ENCODE measurements at regions not wholly inside any gene's neighbourhood (a gene's known extent, or its start where the extent isn't known, plus 50 kb on each side); places are given as distances from the start of the nearest gene placed in this dataset.

- no peaks in the 10 kb centered on the region for H3F3A ChIP-seq (ENCODE audit: low read depth)
- H2AFZ ChIP-seq (replicated peaks): no peak overlapping the region
- no peak overlapping the region for H3K4me3 ChIP-seq
- Mint-ChIP-seq H3K4me3 (no peak overlapping the region), H3K27me3 (ENCODE audit: insufficient read depth, low read depth) (peaks cover 2% of the 10 kb centered on the region), H3K27ac (no peak overlapping the region), H3K9me3 (no peaks in the 10 kb centered on the region), H3K4me1 (peaks cover 11% of the 10 kb centered on the region), H3K36me3 (no peaks in the 10 kb centered on the region)
- H3K36me3 ChIP-seq: no peaks in the 10 kb centered on the region
- H4K20me1 ChIP-seq (ENCODE audit: low read depth): no peaks in the 10 kb centered on the region
- H3K79me2 ChIP-seq (ENCODE audit: low read depth): no peaks in the 10 kb centered on the region
- H3K27me3 ChIP-seq: no peaks in the 10 kb centered on the region
- H3K9me3 ChIP-seq (ENCODE audit: low read depth): no peaks in the 10 kb centered on the region
- H3K4me1 ChIP-seq: no peaks in the 10 kb centered on the region
- H3K4me2 ChIP-seq: no peak overlapping the region
- TF ChIP-seq CTCF (IDR thresholded peaks at IDR 0.05) (no peak), EZH2phosphoT487 (IDR thresholded peaks at IDR 0.05) (no peak), EZH2 (IDR thresholded peaks at IDR 0.05) (no peak)
- no peak overlapping the region for H3K27ac ChIP-seq
- DNase-seq (ENCODE audit: low spot score): no peak
- H3K9ac ChIP-seq: no peak overlapping the region
These were observed 157.5 kb upstream of the FERD3L start for GRCh38 chr7:19302731-19303130.

- H3K79me2 ChIP-seq (ENCODE audit: low read depth): no peaks in the 10 kb centered on the region
- no peak overlapping the region for H2AFZ ChIP-seq (replicated peaks)
- H3K4me2 ChIP-seq: no peak overlapping the region
- Mint-ChIP-seq H3K27ac (no peak overlapping the region), H3K4me3 (no peak overlapping the region), H3K27me3 (ENCODE audit: insufficient read depth, low read depth) (no peaks in the 10 kb centered on the region), H3K9me3 (no peaks in the 10 kb centered on the region), H3K36me3 (no peaks in the 10 kb centered on the region), H3K4me1 (peaks cover 17% of the 10 kb centered on the region)
- H3K36me3 ChIP-seq: no peaks in the 10 kb centered on the region
- no peaks in the 10 kb centered on the region for H4K20me1 ChIP-seq (ENCODE audit: low read depth)
- no peaks in the 10 kb centered on the region for H3K4me1 ChIP-seq
- H3K9ac ChIP-seq: no peak overlapping the region
- H3K27me3 ChIP-seq: no peaks in the 10 kb centered on the region
- DNase-seq (ENCODE audit: low spot score): no peak
- TF ChIP-seq CTCF (IDR thresholded peaks at IDR 0.05): no peak
- TF ChIP-seq EZH2phosphoT487 (IDR thresholded peaks at IDR 0.05): no peak
- no peak for TF ChIP-seq EZH2 (IDR thresholded peaks at IDR 0.05)
- H3K27ac ChIP-seq: no peak overlapping the region
- H3K9me3 ChIP-seq (ENCODE audit: low read depth): no peaks in the 10 kb centered on the region
- H3K4me3 ChIP-seq: no peak overlapping the region
- H3F3A ChIP-seq (ENCODE audit: low read depth): no peaks in the 10 kb centered on the region
These were observed 151.4 kb upstream of the FERD3L start for GRCh38 chr7:19296617-19297016.

- Histone ChIP-seq H3F3A (ENCODE audit: low read depth) (no peaks in the 10 kb centered on the region), H3K4me2 (no peak overlapping the region), H3K79me2 (ENCODE audit: low read depth) (no peaks in the 10 kb centered on the region), H3K27ac (no peak overlapping the region), H3K27me3 (no peaks in the 10 kb centered on the region), H3K4me3 (no peak overlapping the region), H2AFZ (replicated peaks) (no peak overlapping the region), H3K36me3 (no peaks in the 10 kb centered on the region), H3K4me1 (no peaks in the 10 kb centered on the region), H3K9ac (no peak overlapping the region), H4K20me1 (ENCODE audit: low read depth) (no peaks in the 10 kb centered on the region), H3K9me3 (ENCODE audit: low read depth) (no peaks in the 10 kb centered on the region)
- peaks cover 14% of the 10 kb centered on the region for H3K4me1 Mint-ChIP-seq
- no peaks in the 10 kb centered on the region for H3K27me3 Mint-ChIP-seq (ENCODE audit: insufficient read depth, low read depth)
- H3K9me3 Mint-ChIP-seq: no peaks in the 10 kb centered on the region
- no peak for DNase-seq (ENCODE audit: low spot score)
- no peaks in the 10 kb centered on the region for H3K36me3 Mint-ChIP-seq
- H3K4me3 Mint-ChIP-seq: no peak overlapping the region
- H3K27ac Mint-ChIP-seq: no peak overlapping the region
- TF ChIP-seq EZH2 (IDR thresholded peaks at IDR 0.05): no peak
- no peak for TF ChIP-seq EZH2phosphoT487 (IDR thresholded peaks at IDR 0.05)
- no peak for TF ChIP-seq CTCF (IDR thresholded peaks at IDR 0.05)
These were observed 150.2 kb upstream of the FERD3L start for GRCh38 chr7:19295376-19295775.

GRCh38 chr7:19294619-19295018 lies 149.4 kb upstream of the FERD3L start:
- peaks cover 14% of the 10 kb centered on the region for H3K4me1 Mint-ChIP-seq
- no peak for TF ChIP-seq EZH2phosphoT487 (IDR thresholded peaks at IDR 0.05)
- no peaks in the 10 kb centered on the region for H3K27me3 Mint-ChIP-seq (ENCODE audit: insufficient read depth, low read depth)
- Histone ChIP-seq H3K9ac (no peak overlapping the region), H3F3A (ENCODE audit: low read depth) (no peaks in the 10 kb centered on the region), H3K27ac (no peak overlapping the region), H3K36me3 (no peaks in the 10 kb centered on the region), H4K20me1 (ENCODE audit: low read depth) (no peaks in the 10 kb centered on the region), H3K4me3 (no peak overlapping the region), H2AFZ (replicated peaks) (no peak overlapping the region), H3K4me1 (no peaks in the 10 kb centered on the region), H3K27me3 (no peaks in the 10 kb centered on the region), H3K9me3 (ENCODE audit: low read depth) (no peaks in the 10 kb centered on the region), H3K4me2 (no peak overlapping the region), H3K79me2 (ENCODE audit: low read depth) (no peaks in the 10 kb centered on the region)
- no peak overlapping the region for H3K4me3 Mint-ChIP-seq
- H3K27ac Mint-ChIP-seq: no peak overlapping the region
- H3K9me3 Mint-ChIP-seq: no peaks in the 10 kb centered on the region
- DNase-seq (ENCODE audit: low spot score): no peak
- no peaks in the 10 kb centered on the region for H3K36me3 Mint-ChIP-seq
